Fibroblast of lung (primary cell): ENCODE measurements at regions not wholly inside any gene's neighbourhood (a gene's known extent, or its start where the extent isn't known, plus 50 kb on each side); places are given as distances from the start of the nearest gene placed in this dataset.

Experiments used
- EZH2 ChIP-seq: IDR thresholded peaks from 2 replicates; pipeline ENCODE4 v1.5.1; 2012; ENCODE audit warnings: low read length, control low read depth, mild to moderate bottlenecking; ENCODE audit errors: missing control alignments
- TF ChIP-seq, protein P1 (sequence below), 2 donors: IDR thresholded peaks in 1 of 2; conservative IDR thresholded peaks in 1 of 2; 1 replicate in 1 of 2; 2 replicates in 1 of 2; pipeline ENCODE4 v1.5.1; 2011 to 2012; ENCODE audit warnings: low read length in 2 of 2, control low read depth in 1 of 2, inconsistent platforms in 1 of 2, low read depth in 1 of 2, mild to moderate bottlenecking in 1 of 2

DNA sequence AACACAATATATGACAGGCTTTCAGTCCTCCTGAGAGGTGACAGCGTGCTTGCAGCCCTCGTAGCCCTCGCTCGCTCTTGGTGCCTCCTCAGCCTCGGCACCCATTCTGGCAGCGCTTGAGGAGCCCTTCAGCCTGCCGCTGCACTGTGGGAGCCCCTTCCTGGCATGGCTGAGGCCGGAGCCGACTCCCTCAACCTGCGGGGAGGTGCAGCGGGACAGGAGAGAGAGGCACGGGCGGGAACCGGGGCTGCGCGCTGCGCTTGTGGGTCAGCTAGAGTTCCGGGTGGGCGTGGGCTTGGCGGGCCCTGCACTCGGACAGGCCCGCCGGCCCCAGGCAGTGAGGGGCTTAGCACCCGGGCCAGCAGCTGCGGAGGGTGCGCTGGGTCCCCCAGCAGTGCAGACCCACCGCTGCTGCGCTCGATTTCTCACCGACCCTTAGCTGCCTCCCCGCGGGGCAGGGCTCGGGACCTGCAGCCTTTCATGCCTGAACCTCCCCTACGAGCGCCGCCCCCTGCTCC is 60.4 kb upstream of the HRH1 start:
- TF ChIP-seq, protein P1, sequence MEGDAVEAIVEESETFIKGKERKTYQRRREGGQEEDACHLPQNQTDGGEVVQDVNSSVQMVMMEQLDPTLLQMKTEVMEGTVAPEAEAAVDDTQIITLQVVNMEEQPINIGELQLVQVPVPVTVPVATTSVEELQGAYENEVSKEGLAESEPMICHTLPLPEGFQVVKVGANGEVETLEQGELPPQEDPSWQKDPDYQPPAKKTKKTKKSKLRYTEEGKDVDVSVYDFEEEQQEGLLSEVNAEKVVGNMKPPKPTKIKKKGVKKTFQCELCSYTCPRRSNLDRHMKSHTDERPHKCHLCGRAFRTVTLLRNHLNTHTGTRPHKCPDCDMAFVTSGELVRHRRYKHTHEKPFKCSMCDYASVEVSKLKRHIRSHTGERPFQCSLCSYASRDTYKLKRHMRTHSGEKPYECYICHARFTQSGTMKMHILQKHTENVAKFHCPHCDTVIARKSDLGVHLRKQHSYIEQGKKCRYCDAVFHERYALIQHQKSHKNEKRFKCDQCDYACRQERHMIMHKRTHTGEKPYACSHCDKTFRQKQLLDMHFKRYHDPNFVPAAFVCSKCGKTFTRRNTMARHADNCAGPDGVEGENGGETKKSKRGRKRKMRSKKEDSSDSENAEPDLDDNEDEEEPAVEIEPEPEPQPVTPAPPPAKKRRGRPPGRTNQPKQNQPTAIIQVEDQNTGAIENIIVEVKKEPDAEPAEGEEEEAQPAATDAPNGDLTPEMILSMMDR (conservative IDR thresholded peaks at IDR 0.05 in 1 of 2, IDR thresholded peaks at IDR 0.05 in 1 of 2; ENCODE audit: low read depth in 1 of 2, low read length in 2 of 2): no peak
- no peak for TF ChIP-seq EZH2
